C4-2B (cell line): ENCODE measurements at regions not wholly inside any gene's neighbourhood (a gene's known extent, or its start where the extent isn't known, plus 50 kb on each side); places are given as distances from the start of the nearest gene placed in this dataset.
"Not testable (repeated sequence)": the region's sequence is repeated elsewhere in the genome, so short reads cannot be mapped to it uniquely, and the experiment has no call there.

Experiments
- H3K27ac ChIP-seq: fragments of 450-650 bp; 2 replicates; pipeline ENCODE4 v1.5.1; 2017
- ZFX ChIP-seq: fragments of 450-650 bp; IDR thresholded peaks from 2 replicates; pipeline ENCODE4 v1.6.1; 2017
- TF ChIP-seq, protein P1 (sequence below): fragments of 450-650 bp; conservative IDR thresholded peaks from 2 replicates; pipeline ENCODE4 v1.5.1; 2017; ENCODE audit warnings: mild to moderate bottlenecking

DNA sequence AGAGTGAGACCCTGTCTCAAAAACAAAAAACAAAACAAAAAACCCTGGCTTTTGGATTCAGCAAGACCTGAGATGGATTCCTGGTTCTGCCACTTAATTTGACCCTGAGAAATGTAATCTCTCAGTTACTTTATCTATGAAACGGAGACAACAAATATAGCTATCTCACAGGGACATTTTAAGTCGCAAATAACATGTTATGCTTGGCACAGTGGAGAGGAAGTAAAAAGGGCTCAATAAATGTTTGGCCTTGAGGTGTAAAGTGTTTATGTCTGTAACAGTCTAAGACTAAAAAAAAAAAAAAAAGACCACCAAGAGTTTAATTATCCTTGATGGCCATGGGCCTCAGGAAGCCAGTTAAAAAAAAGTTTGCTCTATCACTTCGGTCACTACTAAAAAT is 116.0 kb upstream of the VOPP1 start:
- not testable (repeated sequence) for H3K27ac ChIP-seq

DNA sequence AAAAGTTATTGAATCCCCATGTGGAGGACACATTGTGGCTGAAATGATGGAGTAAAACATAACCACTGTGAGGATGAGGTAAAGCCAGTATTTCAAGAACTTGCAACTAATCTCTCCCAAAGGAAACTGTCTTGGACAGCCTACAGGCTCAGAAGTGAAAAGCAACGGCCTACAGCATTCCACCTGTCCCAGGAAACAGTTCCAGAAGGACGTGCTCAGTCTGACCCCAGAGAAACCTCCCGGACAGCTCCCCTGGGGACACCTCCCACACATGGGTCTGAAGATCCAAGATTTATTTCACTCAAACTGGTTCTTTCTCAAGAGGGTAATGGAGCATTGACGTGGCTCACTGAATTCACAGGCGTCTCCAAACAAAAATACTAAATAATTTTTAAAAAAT is 115.0 kb upstream of the VOPP1 start:
- not testable (repeated sequence) for H3K27ac ChIP-seq

DNA sequence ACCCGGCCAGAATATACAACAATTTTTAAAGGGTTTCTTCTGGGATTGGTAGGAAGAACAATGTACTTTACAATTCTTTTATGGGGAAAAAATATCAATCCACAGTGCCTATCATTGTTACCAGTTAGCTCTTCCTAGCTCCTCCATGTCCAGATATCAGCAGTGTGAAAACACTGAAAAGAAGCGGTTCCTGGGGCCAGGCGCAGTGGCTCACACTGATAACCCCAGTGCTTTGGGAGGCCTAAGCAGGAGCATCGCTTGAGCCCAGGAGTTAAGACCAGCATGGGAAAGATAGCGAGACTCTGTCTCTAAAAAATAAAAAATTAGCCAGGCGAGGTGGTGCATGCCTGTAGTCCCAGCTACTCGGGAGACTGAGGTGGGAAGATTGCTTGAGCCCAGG is 114.5 kb upstream of the VOPP1 start:
- not testable (repeated sequence) for H3K27ac ChIP-seq

DNA sequence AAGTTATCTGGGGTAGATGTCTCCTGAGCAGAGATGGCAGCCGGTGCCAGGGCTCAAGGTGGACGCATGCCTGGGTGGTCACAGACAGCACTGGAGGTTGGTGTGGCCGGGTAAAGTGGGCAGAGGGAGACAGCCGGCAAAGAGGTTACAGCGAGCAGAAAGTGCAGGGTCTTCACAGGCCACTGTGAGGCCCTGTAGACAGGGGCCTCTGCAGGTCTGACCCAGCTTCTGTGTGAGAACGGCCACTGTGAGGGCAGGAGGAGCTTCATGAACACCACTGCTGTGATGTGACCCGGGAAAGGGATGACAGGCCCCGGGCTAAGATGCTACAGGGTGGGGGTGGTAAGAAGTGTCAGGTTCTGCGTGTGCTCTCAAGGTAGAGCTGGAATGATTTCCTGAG is 111.2 kb upstream of the VOPP1 start:
- not testable (repeated sequence) for H3K27ac ChIP-seq

DNA sequence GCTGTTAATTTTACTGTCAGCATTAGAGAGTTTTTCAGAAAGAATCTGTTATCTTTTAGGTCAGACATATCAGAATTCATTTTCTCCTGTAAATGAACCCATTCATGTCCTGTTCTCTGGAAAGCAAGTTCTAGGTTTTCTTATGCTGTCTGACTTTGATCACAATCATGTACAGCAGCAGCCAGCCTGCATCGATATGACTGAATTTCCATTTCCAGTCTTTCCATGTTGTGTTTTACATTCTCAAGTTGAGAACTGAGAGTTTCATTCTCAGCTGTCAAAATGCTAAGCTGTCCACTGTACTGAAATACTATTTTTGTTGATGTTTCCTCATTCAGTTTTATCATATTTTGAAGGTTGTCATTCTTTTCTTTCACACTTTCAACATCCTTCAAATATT is 103.3 kb upstream of the VOPP1 start:
- H3K27ac ChIP-seq, result not testable (repeated sequence)

DNA sequence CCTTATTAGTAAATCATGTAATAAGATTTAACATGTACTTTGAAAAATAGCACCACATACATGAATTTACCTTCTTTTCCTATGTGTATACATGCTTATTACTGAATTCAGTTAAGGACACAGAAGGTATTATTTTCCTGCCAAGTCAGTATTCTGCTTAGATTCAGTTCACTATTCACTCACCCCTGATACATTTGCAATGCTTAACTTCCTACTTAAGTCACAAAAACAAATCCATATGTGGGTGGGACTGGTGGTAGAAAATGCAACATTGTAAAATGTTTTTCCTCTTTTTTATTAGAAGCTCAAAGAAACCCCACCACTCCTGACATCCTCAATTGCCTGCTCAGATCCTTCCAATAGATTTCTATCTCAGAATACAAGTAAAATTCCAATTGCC is 101.2 kb upstream of the VOPP1 start:
- not testable (repeated sequence) for H3K27ac ChIP-seq

DNA sequence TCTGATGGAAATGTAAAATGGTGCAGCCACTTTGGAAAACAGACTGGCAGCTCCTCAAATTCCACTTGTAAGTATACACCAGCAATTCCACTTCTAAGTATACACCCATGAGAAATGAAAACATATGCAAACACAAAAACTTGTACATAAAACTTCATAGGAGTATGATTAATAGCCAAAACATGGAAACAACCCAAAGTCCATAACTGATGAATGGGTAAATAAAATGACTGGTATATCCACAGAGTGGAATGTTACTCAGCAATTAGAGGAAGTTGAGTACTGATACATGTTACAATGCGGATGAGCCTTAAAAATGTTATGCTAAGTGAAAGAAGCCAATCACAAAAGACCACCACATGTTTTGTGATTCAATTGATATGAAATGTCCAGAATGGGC is 99.8 kb upstream of the VOPP1 start:
- not testable (repeated sequence) for H3K27ac ChIP-seq

DNA sequence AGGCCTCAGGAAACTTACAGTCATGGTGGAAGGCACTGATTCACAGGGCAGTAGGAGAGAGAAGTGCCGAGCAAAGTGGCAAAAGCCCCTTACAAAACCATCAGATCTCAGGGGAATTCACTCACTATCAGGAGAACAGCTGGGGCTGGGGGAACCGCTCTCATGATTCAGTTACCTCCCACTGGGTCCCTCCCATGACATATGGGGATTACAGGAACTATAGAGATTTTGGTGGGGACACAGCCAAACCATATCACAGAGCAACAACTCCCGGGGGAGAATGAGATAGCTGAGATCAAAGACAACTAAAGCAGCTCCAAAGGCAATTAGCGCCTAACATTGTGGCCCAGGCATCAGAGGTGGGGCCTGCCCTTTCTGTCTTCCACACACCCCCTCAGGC is 85.4 kb upstream of the VOPP1 start:
- no peak overlapping the region for H3K27ac ChIP-seq
- TF ChIP-seq, protein P1, sequence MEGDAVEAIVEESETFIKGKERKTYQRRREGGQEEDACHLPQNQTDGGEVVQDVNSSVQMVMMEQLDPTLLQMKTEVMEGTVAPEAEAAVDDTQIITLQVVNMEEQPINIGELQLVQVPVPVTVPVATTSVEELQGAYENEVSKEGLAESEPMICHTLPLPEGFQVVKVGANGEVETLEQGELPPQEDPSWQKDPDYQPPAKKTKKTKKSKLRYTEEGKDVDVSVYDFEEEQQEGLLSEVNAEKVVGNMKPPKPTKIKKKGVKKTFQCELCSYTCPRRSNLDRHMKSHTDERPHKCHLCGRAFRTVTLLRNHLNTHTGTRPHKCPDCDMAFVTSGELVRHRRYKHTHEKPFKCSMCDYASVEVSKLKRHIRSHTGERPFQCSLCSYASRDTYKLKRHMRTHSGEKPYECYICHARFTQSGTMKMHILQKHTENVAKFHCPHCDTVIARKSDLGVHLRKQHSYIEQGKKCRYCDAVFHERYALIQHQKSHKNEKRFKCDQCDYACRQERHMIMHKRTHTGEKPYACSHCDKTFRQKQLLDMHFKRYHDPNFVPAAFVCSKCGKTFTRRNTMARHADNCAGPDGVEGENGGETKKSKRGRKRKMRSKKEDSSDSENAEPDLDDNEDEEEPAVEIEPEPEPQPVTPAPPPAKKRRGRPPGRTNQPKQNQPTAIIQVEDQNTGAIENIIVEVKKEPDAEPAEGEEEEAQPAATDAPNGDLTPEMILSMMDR, result no peak
- TF ChIP-seq ZFX, result no peak

DNA sequence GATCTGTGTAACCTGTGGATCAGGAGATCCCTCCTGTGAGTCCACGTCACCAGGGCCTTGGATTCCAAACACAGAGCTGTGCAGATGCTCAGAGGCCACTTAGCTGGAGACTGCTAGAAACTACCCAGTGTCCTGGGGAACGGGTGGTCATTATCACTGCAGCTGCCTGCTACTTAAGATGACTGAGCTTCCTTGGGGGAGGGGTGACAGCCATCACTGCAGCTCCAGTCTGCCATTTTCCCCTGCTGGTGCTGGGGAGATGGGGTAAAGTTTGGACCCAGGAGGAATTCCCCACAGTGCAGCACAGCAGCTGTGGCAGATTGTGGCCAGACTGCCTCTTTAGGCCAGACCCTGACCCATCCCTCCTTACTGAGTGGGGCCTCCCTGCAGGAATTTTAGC is 78.8 kb upstream of the VOPP1 start:
- no peak overlapping the region for H3K27ac ChIP-seq
- TF ChIP-seq ZFX, result no peak
- TF ChIP-seq, protein P1, result no peak

DNA sequence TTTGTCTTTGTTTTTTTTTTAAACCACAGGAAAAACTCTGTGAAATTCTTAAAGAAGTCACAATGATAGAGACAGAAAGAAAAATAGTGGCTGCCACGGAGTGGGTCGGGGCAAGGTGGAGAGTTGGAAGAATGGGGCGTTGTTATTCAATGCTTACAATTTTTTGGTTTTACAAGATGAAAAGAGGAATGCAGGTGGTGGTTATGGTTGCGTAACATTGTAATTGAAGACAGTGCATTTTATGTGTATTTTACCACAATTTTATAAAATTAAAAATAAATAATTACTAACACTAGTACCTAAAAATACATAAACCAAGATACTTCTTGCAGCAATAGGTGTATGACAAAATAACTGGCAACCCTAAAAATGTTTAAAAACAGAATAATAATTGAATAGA is 76.9 kb upstream of the VOPP1 start:
- TF ChIP-seq, protein P1, result no peak
- TF ChIP-seq ZFX, result no peak

DNA sequence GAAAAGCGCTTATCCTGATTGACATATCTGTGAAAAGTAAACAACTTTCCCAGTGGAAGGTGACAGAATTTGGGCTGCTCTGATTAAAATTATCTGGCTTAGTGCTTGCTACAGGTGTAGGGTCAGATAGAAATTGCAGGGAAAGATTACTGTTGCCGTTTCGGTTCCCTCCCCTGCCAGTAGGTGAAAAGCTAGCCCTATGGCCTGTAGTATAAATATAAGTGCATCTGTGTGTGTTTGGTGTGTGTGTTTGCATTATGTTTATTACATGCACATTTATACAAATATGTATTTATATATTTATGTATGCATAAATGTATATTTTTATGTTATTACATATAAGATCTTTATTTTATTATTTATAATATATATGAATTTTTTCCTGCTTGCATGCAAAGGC is 72.3 kb upstream of the VOPP1 start:
- TF ChIP-seq, protein P1, result no peak; the same call in 1 of the 2 replicates
- no peak for TF ChIP-seq ZFX
- H3K27ac ChIP-seq, result no peak overlapping the region

More for the DNA sequence above, 76.9 kb upstream of the VOPP1 start:
- no peak overlapping the region for H3K27ac ChIP-seq

DNA sequence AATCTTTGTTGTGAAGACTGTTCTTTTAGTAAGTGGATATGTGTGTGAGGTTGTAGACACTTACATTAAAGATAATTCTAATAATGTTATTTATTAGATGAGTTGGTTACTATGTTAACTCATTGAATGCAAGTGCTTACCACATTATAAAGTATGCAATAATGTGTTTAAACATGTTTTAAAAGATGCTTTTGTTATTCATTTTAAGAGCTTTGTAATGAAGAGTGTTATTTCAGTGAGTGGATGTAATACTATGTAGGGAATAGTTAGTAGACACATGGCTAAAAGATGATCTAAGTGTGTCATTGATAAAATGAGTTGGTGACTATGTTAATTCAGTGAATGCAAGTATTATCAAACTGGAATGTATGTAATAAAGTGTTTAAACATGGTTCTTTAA is 70.0 kb upstream of the VOPP1 start:
- H3K27ac ChIP-seq, result no peak overlapping the region
- no peak for TF ChIP-seq ZFX
- TF ChIP-seq, protein P1, result no peak
